ENCODE measurements at regions not wholly inside any gene's neighbourhood (a gene's known extent, or its start where the extent isn't known, plus 50 kb on each side); places are given as distances from the start of the nearest gene placed in this dataset.
"Not testable (repeated sequence)": the region's sequence is repeated elsewhere in the genome, so short reads cannot be mapped to it uniquely, and the experiment has no call there.

DNA sequence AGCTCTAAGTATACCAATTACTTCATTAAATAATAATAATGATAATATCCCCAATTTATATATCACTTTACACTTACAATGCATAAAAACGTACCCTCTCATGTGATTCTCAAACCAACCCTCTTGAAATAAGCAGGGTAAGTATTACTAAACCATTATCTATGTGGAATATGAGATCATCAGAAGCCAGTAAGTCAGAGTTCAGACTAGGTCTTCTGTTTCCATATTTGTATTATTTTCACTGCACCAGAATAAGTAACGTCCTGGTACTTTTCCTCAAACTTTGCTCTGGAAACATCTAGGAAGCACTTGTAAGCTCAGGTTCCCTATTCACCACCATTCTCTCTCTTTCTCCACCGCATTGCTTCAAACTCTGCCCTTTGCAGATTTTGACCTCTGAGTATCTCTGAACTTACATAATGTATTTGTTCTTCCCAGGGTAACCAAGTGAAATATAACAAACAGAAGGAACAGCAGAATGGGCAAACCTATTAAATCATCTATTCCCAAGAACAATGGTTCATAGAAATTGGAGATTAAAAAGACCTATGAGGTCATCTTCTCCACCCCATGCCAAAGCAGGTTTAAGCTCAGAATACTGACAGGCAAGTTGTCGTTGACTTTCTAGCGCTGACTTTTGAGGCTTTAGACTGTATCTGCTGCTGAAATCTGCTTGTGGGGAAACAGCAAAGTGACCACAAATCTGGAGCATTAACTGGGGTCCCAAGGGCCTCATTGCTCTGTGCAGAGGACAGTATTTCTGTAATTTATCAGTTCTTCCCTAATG lies 161.3 kb upstream of the FAR2 start:
- no peak for DNase-seq (ENCODE audit: low spot score)

GRCh38 chr12:28988325-28988704 lies 160.8 kb upstream of the FAR2 start:
- DNase-seq (ENCODE audit: low spot score), result no peak

DNA sequence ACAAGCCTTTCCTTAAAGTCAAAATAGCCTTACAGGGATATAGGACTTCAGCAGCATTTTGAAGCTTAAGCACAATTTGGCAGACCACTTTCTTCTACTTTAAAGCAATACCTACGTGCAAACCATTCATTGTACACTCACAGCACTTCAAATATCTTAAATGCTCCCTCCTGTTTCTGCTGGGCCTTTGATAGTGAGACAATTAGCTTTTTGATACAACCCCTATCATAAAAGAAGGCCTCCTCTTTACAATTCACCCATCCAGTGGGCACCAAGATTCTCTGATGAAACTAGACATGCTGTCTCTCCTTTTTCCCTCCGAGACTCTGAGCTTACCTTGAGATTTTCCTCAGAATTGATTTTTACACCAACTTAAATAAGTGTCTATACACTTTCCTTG lies 157.5 kb upstream of the FAR2 start:
- DNase-seq (ENCODE audit: low spot score), result no peak

GRCh38 chr12:28993720-28994119 lies 155.4 kb upstream of the FAR2 start:
- DNase-seq (ENCODE audit: low spot score), result no peak

GRCh38 chr12:28994179-28994715 lies 154.8 kb upstream of the FAR2 start:
- no peak for DNase-seq (ENCODE audit: low spot score)

GRCh38 chr12:28996688-28997087 lies 152.4 kb upstream of the FAR2 start:
- no peak for DNase-seq (ENCODE audit: low spot score)

DNA sequence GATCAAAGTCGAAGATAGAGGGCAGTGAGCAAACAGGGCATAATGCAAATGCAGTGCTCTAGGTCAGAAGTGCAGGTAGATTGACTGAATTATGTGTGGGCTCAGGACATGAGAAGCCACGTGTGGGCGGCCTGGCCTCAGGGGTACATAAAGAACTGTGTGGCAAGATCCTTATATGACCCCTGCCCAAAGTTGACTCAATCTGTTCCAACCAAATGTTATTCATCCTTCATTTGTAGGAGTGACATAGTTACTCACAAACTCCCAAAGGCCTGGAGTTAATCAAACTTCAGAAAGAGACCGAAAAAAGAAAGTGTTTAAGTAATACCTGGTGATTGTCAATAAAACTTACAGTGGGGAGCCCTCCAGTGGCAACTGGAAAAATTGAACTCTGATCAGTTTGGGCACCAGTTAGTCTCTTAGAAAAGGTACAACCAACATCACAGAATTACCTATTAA lies 150.4 kb upstream of the FAR2 start:
- no peak for DNase-seq (ENCODE audit: low spot score)

- no peak for DNase-seq (ENCODE audit: low spot score)
Observed at GRCh38 chr12:29004066-29004935, 144.8 kb upstream of the FAR2 start.

DNA sequence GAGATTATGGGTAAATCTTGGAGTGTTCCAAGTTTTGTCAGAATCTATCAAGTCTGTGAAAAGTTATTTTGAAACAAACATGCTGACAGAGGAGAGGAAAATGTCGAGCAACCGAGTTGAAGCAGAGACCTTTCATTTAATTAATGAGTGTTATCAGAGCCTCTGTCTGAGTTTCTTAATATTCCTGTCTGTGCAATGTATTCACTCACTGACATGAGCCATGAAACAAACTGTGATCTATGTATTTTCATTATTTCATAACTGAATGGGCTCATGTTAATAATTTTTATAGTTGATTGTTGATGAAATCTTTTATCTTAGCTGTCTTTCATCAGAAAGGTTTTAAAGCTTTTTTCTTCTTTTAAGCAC lies 144.2 kb upstream of the FAR2 start:
- DNase-seq (ENCODE audit: low spot score), result no peak

DNA sequence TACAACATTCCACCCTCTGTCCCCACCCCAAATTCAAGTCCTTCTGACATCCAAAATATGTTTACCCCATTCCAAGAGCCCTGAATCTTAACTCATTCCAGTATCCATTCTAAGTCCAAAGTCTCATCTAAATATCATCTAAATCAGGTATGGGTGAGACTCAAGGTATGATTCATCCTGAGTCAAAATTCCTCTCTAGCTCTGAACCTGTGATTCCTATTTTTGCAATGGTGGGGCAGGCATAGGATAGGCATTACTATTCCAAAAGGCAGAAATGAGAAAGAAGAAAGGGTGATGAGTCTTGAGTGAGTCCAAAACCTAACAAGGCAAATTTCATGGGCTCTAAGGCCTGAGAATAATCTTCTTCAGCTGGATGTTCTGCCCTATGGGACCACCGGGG lies 140.3 kb upstream of the FAR2 start:
- no peak for DNase-seq (ENCODE audit: low spot score)

DNA sequence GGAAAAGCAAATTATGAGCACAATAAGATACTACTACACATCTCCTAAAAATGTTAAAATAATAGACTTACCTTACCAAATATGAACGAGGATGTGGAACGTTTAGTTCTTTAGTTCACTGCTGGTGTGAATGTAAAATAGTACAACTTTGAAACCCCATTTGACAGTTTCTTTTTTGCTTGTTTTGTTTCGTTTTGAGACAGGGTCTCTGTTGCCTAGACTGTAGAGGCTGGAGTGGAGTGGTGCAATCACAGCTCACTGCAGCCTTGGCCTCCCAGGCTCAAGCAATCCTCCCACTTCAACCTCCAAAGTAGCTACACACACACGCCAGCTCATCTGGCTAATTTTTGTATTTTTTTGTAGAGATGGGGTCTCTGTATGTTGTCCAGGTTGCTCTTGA lies 136.4 kb upstream of the FAR2 start:
- DNase-seq (ENCODE audit: low spot score), result no peak

DNA sequence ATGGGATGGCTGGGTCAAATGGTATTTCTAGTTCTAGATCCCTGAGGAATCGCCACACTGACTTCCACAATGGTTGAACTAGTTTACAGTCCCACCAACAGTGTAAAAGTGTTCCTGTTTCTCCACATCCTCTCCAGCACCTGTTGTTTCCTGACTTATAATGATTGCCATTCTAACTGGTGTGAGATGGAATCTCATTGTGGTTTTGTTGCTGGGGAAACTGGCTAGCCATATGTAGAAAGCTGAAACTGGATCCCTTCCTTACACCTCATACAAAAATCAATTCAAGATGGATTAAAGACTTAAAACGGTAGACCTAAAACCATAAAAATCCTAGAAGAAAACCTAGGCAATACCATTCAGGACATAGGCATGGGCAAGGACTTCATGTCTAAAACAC lies 131.5 kb upstream of the FAR2 start:
- DNase-seq (ENCODE audit: low spot score), result not testable (repeated sequence)

- DNase-seq (ENCODE audit: low spot score), result no peak
Observed at GRCh38 chr12:29023436-29024076, 125.5 kb upstream of the FAR2 start.

DNA sequence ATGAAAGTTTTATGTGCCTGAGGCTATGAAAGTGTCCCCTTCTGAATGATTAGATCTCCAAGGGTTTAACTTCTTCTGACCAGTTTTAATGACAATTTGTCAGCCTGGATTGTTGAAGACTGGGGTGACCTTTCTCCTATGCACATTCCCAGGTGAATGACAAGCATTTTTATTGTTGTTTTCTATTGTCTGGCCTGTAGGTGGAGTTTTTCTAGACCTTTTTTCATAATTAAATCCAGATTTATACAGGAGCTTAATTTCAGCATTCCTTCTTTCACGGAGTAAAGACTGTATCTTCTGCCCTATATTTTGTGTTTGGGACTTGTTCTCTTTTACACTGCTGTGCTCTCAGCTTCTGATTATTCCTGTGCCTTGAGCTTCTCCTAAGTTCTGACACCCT lies 125.0 kb upstream of the FAR2 start:
- no peak for DNase-seq (ENCODE audit: low spot score)

DNA sequence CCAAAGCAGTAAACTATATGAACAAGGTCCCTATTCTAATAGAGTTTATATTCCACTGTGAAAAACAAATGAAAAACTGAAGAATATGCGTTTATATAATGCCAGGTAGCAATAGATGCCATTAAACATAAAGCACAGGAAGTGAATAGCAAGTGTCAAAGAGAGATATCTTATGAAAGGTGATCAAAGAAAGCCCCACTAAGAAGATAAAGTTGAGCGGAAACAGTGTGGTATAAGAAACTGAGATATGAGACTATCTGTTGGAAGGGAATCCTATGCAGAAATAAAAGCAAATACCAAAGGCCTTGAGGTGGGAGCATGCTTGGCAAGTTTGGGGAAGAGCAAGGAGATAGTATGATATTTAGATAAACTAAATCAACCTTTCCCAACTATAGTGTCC lies 123.1 kb upstream of the FAR2 start:
- DNase-seq (ENCODE audit: low spot score), result no peak

DNA sequence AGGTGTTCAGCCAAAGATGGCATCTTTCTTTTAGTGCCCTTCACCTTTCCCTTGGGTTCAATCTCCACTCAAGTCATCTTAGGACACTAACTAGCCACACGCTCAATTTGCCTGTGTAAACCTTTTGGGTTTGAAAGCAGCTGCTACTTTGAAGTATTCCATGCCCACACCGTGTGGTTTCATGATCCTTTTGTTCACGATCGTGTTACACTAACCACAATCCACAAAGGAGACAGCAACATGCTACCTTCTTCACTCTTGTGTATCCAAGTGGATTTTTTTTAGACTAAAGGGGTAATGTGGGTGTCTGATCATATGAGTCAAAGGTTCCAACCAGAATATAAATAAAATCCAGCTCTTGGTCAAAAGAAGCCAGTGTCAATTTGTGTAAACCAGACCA lies 122.7 kb upstream of the FAR2 start:
- no peak for DNase-seq (ENCODE audit: low spot score)

GRCh38 chr12:29029484-29029883 lies 119.6 kb upstream of the FAR2 start:
- DNase-seq (ENCODE audit: low spot score), result not testable (repeated sequence)

DNA sequence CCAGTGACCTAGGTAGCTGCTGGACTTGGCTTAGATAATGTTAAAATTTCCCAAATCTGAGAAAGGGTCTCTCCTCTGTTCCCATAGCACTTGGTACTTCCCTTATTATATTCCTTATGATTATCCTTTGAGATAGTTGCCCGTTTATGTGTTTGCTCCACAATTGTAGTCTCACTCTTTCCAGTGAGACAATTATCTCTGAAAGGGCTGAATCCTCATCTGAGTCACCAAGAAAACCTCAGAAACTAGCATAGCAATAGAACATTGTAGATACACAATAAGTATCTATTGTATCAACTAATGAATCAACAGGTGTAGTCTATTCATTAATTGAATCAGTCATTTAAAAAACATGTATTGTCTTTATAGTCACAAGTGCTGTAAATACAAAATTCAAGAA lies 119.1 kb upstream of the FAR2 start:
- DNase-seq (ENCODE audit: low spot score), result no peak

GRCh38 chr12:29032446-29032845 lies 116.6 kb upstream of the FAR2 start:
- DNase-seq (ENCODE audit: low spot score), result no peak

DNA sequence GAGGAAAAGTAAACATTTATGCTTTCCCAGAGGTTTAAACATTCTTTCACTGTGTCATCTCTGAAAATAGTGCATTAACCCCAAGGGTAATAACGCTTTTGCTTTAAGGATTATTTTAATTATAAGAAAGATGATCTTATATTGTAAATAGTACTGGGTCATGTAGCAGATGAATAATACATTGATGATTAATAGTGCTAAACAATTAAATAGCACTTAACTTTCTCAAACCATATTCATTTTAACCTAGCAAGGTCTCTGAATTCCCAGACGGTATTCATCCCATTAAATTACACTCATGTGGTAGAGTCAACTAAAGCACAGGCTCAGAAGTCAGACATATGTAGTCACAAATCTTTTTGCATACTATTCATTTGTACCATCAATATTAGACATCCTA lies 115.6 kb upstream of the FAR2 start:
- DNase-seq (ENCODE audit: low spot score), result no peak

DNA sequence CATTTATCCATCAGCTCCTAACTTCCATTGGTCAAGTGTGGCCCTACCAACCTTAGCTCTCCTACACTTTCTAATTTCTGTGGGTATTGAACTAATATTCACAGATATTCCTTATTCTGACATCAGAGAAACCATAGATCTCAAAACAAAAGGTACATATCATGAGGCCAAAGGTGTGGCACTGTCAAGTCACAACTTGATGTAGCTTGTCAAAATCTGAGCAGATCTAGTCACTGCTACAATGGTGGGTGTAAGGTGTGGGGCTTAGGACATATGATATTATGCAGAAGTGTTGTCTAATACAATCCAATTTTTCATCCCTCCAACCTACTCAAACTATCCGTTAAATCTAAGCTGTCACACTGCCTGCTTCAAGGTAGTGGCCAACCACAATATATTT lies 114.0 kb upstream of the FAR2 start:
- no peak for DNase-seq (ENCODE audit: low spot score)

GRCh38 chr12:29039013-29039412 lies 110.1 kb upstream of the FAR2 start:
- DNase-seq (ENCODE audit: low spot score), result no peak

GRCh38 chr12:29041621-29042020 lies 107.5 kb upstream of the FAR2 start:
- no peak for DNase-seq (ENCODE audit: low spot score)
